ENCODE measurements at regions not wholly inside any gene's neighbourhood (a gene's known extent, or its start where the extent isn't known, plus 50 kb on each side); places are given as distances from the start of the nearest gene placed in this dataset.

- TF ChIP-seq E2F1 (CRISPR knock-in tag; IDR thresholded peaks at IDR 0.05): no peak
Observed at GRCh38 chr5:152730176-152730575, 325.1 kb upstream of the NMUR2 start (continued).

GRCh38 chr5:152736906-152737305 is 331.8 kb upstream of the NMUR2 start:
- Histone ChIP-seq H3K4me1 (ENCODE audit: insufficient read depth, low read length) (no peaks in the 10 kb centered on the region), H3K27me3 (ENCODE audit: control insufficient read depth in 1 of 2, insufficient read depth in 2 of 2, low read length in 2 of 2) (no peaks in the 10 kb centered on the region; a peak in 1 of 5 replicates), H3K4me3 (replicated peaks in 1 of 3; ENCODE audit: insufficient read depth in 1 of 3, low read depth in 2 of 3, low read length in 3 of 3) (no peak overlapping the region), H4K20me1 (ENCODE audit: insufficient read depth, low read length) (no peaks in the 10 kb centered on the region), H3K9ac (ENCODE audit: insufficient read depth, low read depth, low read length) (no peak overlapping the region), H3K9me3 (ENCODE audit: low read length) (peaks cover 70% of the 10 kb centered on the region), H3K36me3 (replicated peaks in 1 of 2; ENCODE audit: control insufficient read depth in 1 of 2, insufficient read depth in 2 of 2, low read length in 2 of 2) (no peaks in the 10 kb centered on the region), H3K4me2 (ENCODE audit: low read depth, low read length) (no peak overlapping the region), H2AFZ (ENCODE audit: low read length) (no peak overlapping the region), H3K79me2 (ENCODE audit: insufficient read depth, low read length) (no peaks in the 10 kb centered on the region), H3K27ac (ENCODE audit: extremely low read length, insufficient read depth, low read length) (no peak overlapping the region)
- POLR2A ChIA-PET: no interaction called here
- no TSS peak for BruUV-seq (replicated peaks)
- in situ Hi-C loops (cut with HindIII; ENCODE audit: extremely low pct_ligation_motif_present, low pct_unique_long_range_greater_than_20kb): no loop called here
- ATAC-seq (no peak), FAIRE-seq (no peak), DNase-seq (ENCODE audit: low spot score) (no peak)
- CTCF ChIA-PET (ENCODE audit: low intra/inter-chr PET ratio, low total read pairs): no interaction called here
- intact Hi-C loops (cut with micrococcal nuclease; ENCODE audit: unreplicated experiment): no loop called here
- WGBS (ENCODE audit: low lambda C conversion rate): 36% methylated on average over 4 of the region's 4 CpGs
- no peak for TF ChIP-seq ZSCAN25 (CRISPR knock-in tag; IDR thresholded peaks at IDR 0.05)
- TF ChIP-seq ZNF326 (CRISPR knock-in tag; IDR thresholded peaks at IDR 0.05; ENCODE audit: borderline replicate concordance): no peak
- no peak for TF ChIP-seq FOXA1 (IDR thresholded peaks at IDR 0.05)
- TF ChIP-seq FOXA1 (CRISPR knock-in tag; IDR thresholded peaks at IDR 0.05): no peak
- no peak for TF ChIP-seq FOXP4 (CRISPR knock-in tag; IDR thresholded peaks at IDR 0.05)
- TF ChIP-seq KLF13 (CRISPR knock-in tag; IDR thresholded peaks at IDR 0.05): no peak
- no peak for TF ChIP-seq SCMH1 (CRISPR knock-in tag; IDR thresholded peaks at IDR 0.05; ENCODE audit: borderline replicate concordance)
- TF ChIP-seq ZNF292 (CRISPR knock-in tag; IDR thresholded peaks at IDR 0.05; ENCODE audit: borderline replicate concordance, low read depth): no peak
- TF ChIP-seq SP2 (CRISPR knock-in tag; IDR thresholded peaks at IDR 0.05): no peak
- no peak for TF ChIP-seq ZNF362 (CRISPR knock-in tag; IDR thresholded peaks at IDR 0.05; ENCODE audit: borderline replicate concordance)
- TF ChIP-seq ZFP36L1 (CRISPR knock-in tag; IDR thresholded peaks at IDR 0.05): no peak
- no peak for TF ChIP-seq REL (CRISPR knock-in tag; conservative IDR thresholded peaks at IDR 0.05)
- no peak for TF ChIP-seq HMGXB4 (CRISPR knock-in tag; IDR thresholded peaks at IDR 0.05; ENCODE audit: borderline replicate concordance in 1 of 2, low read depth in 1 of 2)
- no peak for TF ChIP-seq GPN1 (CRISPR knock-in tag; IDR thresholded peaks at IDR 0.05; ENCODE audit: borderline replicate concordance)
